ENCODE measurements at regions not wholly inside any gene's neighbourhood (a gene's known extent, or its start where the extent isn't known, plus 50 kb on each side); places are given as distances from the start of the nearest gene placed in this dataset.
A peak's percentile ranks its signal among the peaks of the same experiment; 100 is the strongest.

DNA sequence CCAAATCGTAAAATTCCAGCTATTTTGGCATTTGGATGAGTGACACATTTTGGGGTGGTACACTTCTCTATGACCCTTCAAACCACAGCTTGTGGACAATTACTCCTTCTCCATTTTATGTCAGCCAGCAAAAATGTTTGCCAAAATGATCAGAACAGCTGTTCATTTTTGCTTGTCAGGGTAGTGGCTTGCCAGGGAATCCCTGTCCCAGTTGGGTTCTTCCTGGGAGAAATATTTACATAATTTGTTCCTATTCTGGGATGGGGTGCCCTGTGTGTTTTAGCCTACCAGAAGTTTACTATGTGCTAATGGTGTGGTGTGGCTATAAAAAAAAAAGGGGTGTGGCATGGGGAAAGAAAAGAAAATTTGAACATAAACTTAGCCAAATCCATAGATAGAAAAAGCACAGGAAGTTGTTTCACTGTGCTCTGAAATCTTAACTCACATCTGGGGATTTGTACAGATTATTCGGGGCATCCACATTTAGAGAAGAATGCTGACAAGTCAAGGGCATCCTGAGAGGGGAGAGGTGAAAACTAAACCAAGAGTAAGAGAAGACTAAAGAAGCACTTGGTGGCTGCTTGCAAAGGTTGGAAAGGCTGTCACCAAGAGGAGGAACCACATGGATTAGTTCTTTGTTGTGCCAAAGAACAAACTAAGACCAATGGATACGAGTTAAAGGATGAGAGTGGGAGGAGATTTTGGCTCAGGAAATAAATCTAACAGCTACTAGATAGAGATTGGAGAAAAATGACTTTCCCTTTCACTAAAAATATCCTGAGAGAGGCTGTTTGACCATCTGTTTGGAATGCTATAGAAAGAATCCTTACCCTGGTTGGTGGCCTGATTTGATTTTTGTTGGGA lies 55.2 kb upstream of the RBM24 start (continued):
- TF ChIP-seq CREB1 (CRISPR knock-in tag; IDR thresholded peaks at IDR 0.05; ENCODE audit: low read depth) (no peak), EZH2 (IDR thresholded peaks at IDR 0.05; ENCODE audit: low read depth, unreplicated experiment) (no peak)

- H3K79me2 ChIP-seq (replicated peaks; ENCODE audit: insufficient read depth) = no peaks in the 10 kb centered on the region
- DNase-seq (ENCODE audit: low spot score) (no peak), ATAC-seq (no peak)
- H3K4me1 ChIP-seq (ENCODE audit: insufficient read depth) = no peaks in the 10 kb centered on the region
- Mint-ChIP-seq H3K4me1 (peaks cover 4% of the 10 kb centered on the region; the same call in 2 of the 3 replicates), H3K27me3 (ENCODE audit: insufficient read depth, low read depth, poor library complexity) (peaks cover 2% of the 10 kb centered on the region), H3K9me3 (peaks cover 9% of the 10 kb centered on the region), H3K4me3 (no peak overlapping the region), H3K36me3 (ENCODE audit: low read depth) (peaks cover 5% of the 10 kb centered on the region; the same call in 2 of the 3 replicates), H3K27ac (no peak overlapping the region)
- H3F3A ChIP-seq (replicated peaks; ENCODE audit: low read depth) = no peaks in the 10 kb centered on the region
- H3K36me3 ChIP-seq (ENCODE audit: insufficient read depth) = no peaks in the 10 kb centered on the region
- no peak overlapping the region for H3K27ac ChIP-seq (ENCODE audit: low read depth)
- H4K20me1 ChIP-seq (replicated peaks; ENCODE audit: insufficient read depth) = no peaks in the 10 kb centered on the region
- H2AFZ ChIP-seq = peak overlapping the region; percentile 52; the same call in 1 of the 2 replicates
- no peak overlapping the region for H3K4me3 ChIP-seq
- H3K27me3 ChIP-seq (ENCODE audit: insufficient read depth) = no peaks in the 10 kb centered on the region
- 0 out of 2 replicates have a peak, but pooled peaks cover 4% of the 10 kb centered on the region for H3K9me2 ChIP-seq (ENCODE audit: insufficient read depth)
- H3K4me2 ChIP-seq = no peak overlapping the region
- no peak for TF ChIP-seq CREB1 (CRISPR knock-in tag; IDR thresholded peaks at IDR 0.05; ENCODE audit: low read depth)
- TF ChIP-seq CTCF (conservative IDR thresholded peaks at IDR 0.05; ENCODE audit: low read depth in 2 of 2) = no peak
- no peak for TF ChIP-seq ZNF462 (CRISPR knock-in tag; IDR thresholded peaks at IDR 0.05)
Observed at GRCh38 chr6:17226786-17227233, 54.4 kb upstream of the RBM24 start.
